Kidney (tissue), 13 donors: ENCODE measurements at regions not wholly inside any gene's neighbourhood (a gene's known extent, or its start where the extent isn't known, plus 50 kb on each side); places are given as distances from the start of the nearest gene placed in this dataset.

Source experiments
- DNase-seq, 5 donors: peaks; one replicate each; pipeline ENCODE4 v3.0.0-alpha.2; 2013 to 2020
- FAIRE-seq: peaks from 2 replicates; lab custom pipeline; 2012; peaks lifted over from hg19 to GRCh38; lab: Jason Lieb, UNC
- H3K27ac ChIP-seq, 2 donors: one replicate each; pipeline ENCODE4 v1.7.0; 2013; ENCODE audit warnings: low read depth in 2 of 2, low read length in 2 of 2, inconsistent platforms in 1 of 2
- H3K27me3 ChIP-seq: one replicate; pipeline ENCODE4 v1.7.1; 2013; ENCODE audit warnings: low read length, inconsistent platforms; ENCODE audit not compliant: control insufficient read depth, insufficient read depth
- H3K36me3 ChIP-seq, 3 donors: one replicate each; pipeline versions ENCODE4 v1.7.0 to v1.7.1; 2013; ENCODE audit warnings: low read length in 3 of 3, control low read depth in 1 of 3, inconsistent platforms in 1 of 3; ENCODE audit not compliant: insufficient read depth in 3 of 3, control insufficient read depth in 2 of 3
- H3K4me1 ChIP-seq, 3 donors: one replicate each; pipeline versions ENCODE4 v1.7.0 to v1.7.1; 2013; ENCODE audit warnings: low read length in 3 of 3, inconsistent platforms in 1 of 3, low read depth in 1 of 3; ENCODE audit not compliant: control insufficient read depth in 2 of 3, insufficient read depth in 2 of 3
- H3K4me3 ChIP-seq, 3 donors: one replicate each; pipeline versions ENCODE4 v1.7.0 to v1.8.1; 2013; ENCODE audit warnings: low read length in 3 of 3, control low read depth in 1 of 3, inconsistent platforms in 1 of 3
- H3K9ac ChIP-seq, 3 donors: one replicate each; pipeline versions ENCODE4 v1.7.0 to v1.7.1; 2013; ENCODE audit warnings: low read length in 3 of 3, control low read depth in 1 of 3, inconsistent platforms in 1 of 3
- H3K9me3 ChIP-seq, 3 donors: one replicate each; pipeline versions ENCODE4 v1.7.0 to v1.7.1; 2013; ENCODE audit warnings: low read length in 3 of 3, control low read depth in 1 of 3, inconsistent platforms in 1 of 3; ENCODE audit not compliant: control insufficient read depth in 2 of 3, insufficient read depth in 1 of 3
- CTCF ChIP-seq: IDR thresholded peaks from 3 replicates; pipeline ENCODE4 v1.5.1; 2012; ENCODE audit warnings: mild to moderate bottlenecking, moderate library complexity, borderline replicate concordance; ENCODE audit not compliant: insufficient read depth; ENCODE audit errors: extremely low read depth
- intact Hi-C: fragments of 100-400 bp; cut with DNase I; formaldehyde crosslinking; loops from one replicate; pipeline ENCODE4 v1.11.1; 2022
- donor health status: control.
- donor health status: control.
- donor health status: control.
- donor health status: control.
- donor health status: control.
- donor health status: DM: yes; HTN: yes; CAD: no.
- donor health status: Normal renal cell carcinoma (clear cell type).

DNA sequence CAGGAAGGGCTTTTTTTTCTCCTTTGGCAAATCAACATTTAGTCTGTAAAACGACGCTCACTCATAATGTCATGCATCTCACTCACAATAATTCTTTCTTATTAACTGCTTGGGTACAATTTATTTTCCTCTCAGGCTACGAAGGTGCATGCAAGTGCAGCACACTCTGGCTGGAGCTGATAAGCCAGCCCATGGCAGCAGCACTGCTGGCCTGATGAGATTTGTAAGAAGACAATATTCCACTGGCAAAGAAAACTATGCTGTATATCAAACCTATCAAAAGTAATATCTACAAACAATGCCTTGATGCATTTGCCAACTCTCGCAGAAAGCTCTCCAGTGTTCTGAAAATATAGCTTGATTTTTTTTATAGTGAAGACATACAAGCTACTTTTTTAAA lies 170.0 kb upstream of the PHF14 start:
- peak in 1 of 5 donors; percentile 23 for DNase-seq

DNA sequence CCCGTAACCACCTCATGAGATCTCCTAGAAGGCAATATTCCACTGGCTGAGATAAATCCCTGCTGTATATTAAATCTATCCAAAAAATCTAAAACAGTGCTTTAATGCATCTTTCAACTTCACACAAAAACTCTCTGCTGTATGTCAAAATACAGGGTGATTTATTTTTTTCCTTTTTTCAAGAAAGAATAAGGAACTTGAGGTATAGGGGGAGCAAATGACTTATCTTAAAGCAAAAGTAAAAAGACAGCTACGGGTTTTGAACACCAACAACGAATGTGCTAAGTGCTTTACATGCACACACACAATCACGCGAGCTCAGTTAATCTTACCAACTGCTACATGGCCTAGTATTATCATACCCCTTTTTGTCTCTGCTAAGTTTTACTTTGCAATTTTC lies 168.9 kb upstream of the PHF14 start:
- intact Hi-C loops = no loop called here
- no peaks in the 10 kb centered on the region for H3K27me3 ChIP-seq
- H3K4me1 ChIP-seq = no peaks in the 10 kb centered on the region
- no peak overlapping the region for H3K9ac ChIP-seq
- H3K27ac ChIP-seq = no peak overlapping the region
- no peaks in the 10 kb centered on the region for H3K36me3 ChIP-seq
- no peak for TF ChIP-seq CTCF
- no peak overlapping the region for H3K4me3 ChIP-seq
- no peak for DNase-seq
- no peak for FAIRE-seq
- no peaks in the 10 kb centered on the region for H3K9me3 ChIP-seq

More for the DNA sequence above, 170.0 kb upstream of the PHF14 start:
- TF ChIP-seq CTCF = no peak
- intact Hi-C loops = no loop called here
- no peak overlapping the region for H3K9ac ChIP-seq
- no peaks in the 10 kb centered on the region for H3K27me3 ChIP-seq
- H3K9me3 ChIP-seq = no peaks in the 10 kb centered on the region
- H3K4me1 ChIP-seq = no peaks in the 10 kb centered on the region
- H3K27ac ChIP-seq = no peak overlapping the region
- no peak for FAIRE-seq
- H3K4me3 ChIP-seq = no peak overlapping the region
- H3K36me3 ChIP-seq = no peaks in the 10 kb centered on the region

DNA sequence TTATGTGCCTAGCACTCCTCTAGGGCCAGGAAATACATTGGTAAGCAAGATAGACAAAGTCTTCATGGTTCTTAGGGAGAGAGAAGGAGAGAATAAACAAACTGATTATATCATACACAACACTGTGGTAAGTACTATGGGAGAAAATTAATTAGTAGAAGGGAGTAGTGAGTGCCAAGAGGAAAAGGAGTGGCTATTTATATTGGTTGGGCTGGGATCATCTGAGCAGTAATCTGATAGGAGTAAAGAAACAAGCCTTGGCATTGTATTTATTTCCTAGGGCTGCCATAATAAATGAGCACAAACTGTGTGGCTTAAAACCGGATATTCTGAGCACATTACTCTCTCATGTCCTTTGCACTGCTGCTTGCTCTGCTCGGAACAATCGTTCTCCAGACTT lies 158.1 kb upstream of the PHF14 start:
- FAIRE-seq (no peak), DNase-seq (peak in 1 of 5 donors; percentile 0)
- Histone ChIP-seq H3K36me3 (no peaks in the 10 kb centered on the region), H3K9me3 (no peaks in the 10 kb centered on the region), H3K9ac (no peak overlapping the region), H3K27ac (no peak overlapping the region), H3K4me1 (no peaks in the 10 kb centered on the region), H3K4me3 (no peak overlapping the region), H3K27me3 (no peaks in the 10 kb centered on the region)
- no peak for TF ChIP-seq CTCF
- intact Hi-C loops = no loop called here

GRCh38 chr7:10821156-10821555 lies 152.5 kb upstream of the PHF14 start:
- Histone ChIP-seq H3K27me3 (no peaks in the 10 kb centered on the region), H3K27ac (no peak overlapping the region), H3K4me1 (no peaks in the 10 kb centered on the region), H3K9ac (no peak overlapping the region), H3K4me3 (no peak overlapping the region), H3K9me3 (no peaks in the 10 kb centered on the region), H3K36me3 (no peaks in the 10 kb centered on the region)
- no peak for TF ChIP-seq CTCF
- intact Hi-C loops = no loop called here
- DNase-seq (no peak), FAIRE-seq (no peak)
